H9 (cell line): ENCODE measurements at regions not wholly inside any gene's neighbourhood (a gene's known extent, or its start where the extent isn't known, plus 50 kb on each side); places are given as distances from the start of the nearest gene placed in this dataset.

ENCODE experiments used
- DNase-seq: peaks from one replicate; pipeline ENCODE4 v3.0.0-alpha.2; 2017
- H2AFZ ChIP-seq: one replicate; pipeline ENCODE4 v1.6.1; 2013; ENCODE audit warnings: mild to moderate bottlenecking, low read length, control low read depth, moderate library complexity
- H2AK5ac ChIP-seq: 2 replicates; pipeline ENCODE4 v1.6.1; 2013; ENCODE audit warnings: low read length, control low read depth, mixed read lengths; ENCODE audit not compliant: insufficient read length
- H2BK120ac ChIP-seq: one replicate; pipeline ENCODE4 v1.6.1; 2013; ENCODE audit warnings: low read depth, mild to moderate bottlenecking, low read length, control low read depth, inconsistent platforms; ENCODE audit not compliant: poor library complexity, severe bottlenecking
- H2BK12ac ChIP-seq: 2 replicates; pipeline ENCODE4 v1.6.1; 2013; ENCODE audit warnings: low read length, control low read depth, mixed read lengths, low read depth; ENCODE audit not compliant: insufficient read length
- H2BK15ac ChIP-seq: 2 replicates; pipeline ENCODE4 v1.6.1; 2013; ENCODE audit warnings: low read depth, low read length, control low read depth
- H2BK20ac ChIP-seq: one replicate; pipeline ENCODE4 v1.6.1; 2013; ENCODE audit warnings: low read depth, mild to moderate bottlenecking, low read length, control low read depth, inconsistent platforms; ENCODE audit not compliant: poor library complexity, severe bottlenecking
- H2BK5ac ChIP-seq: 2 replicates; pipeline ENCODE4 v1.6.1; 2013; ENCODE audit warnings: low read length, control low read depth, mixed read lengths; ENCODE audit not compliant: insufficient read length
- H3K14ac ChIP-seq: 2 replicates; pipeline ENCODE4 v1.6.1; 2013; ENCODE audit warnings: low read length, control low read depth; ENCODE audit not compliant: insufficient read depth
- H3K18ac ChIP-seq: 2 replicates; pipeline ENCODE4 v1.6.1; 2013; ENCODE audit warnings: low read depth, mild to moderate bottlenecking, mixed read lengths, low read length, control low read depth; ENCODE audit not compliant: insufficient read length
- H3K23ac ChIP-seq: 2 replicates; pipeline ENCODE4 v1.6.1; 2013; ENCODE audit warnings: low read length, control low read depth, mixed read lengths, low read depth; ENCODE audit not compliant: insufficient read length
- H3K23me2 ChIP-seq: 2 replicates; pipeline ENCODE4 v1.6.1; 2013; ENCODE audit warnings: low read depth, mild to moderate bottlenecking, mixed read lengths, low read length, control low read depth; ENCODE audit not compliant: insufficient read length, poor library complexity, severe bottlenecking
- H3K27ac ChIP-seq: 2 replicates; pipeline ENCODE4 v1.5.1; 2013; ENCODE audit warnings: low read length, control low read depth, mixed read lengths, low read depth; ENCODE audit not compliant: insufficient read length
- H3K27me3 ChIP-seq: 2 replicates; pipeline ENCODE4 v1.6.1; 2013; ENCODE audit warnings: low read length, control low read depth, inconsistent platforms; ENCODE audit not compliant: insufficient read depth
- H3K4ac ChIP-seq: 2 replicates; pipeline ENCODE4 v1.6.1; 2013; ENCODE audit warnings: low read depth, mild to moderate bottlenecking, control low read depth, inconsistent platforms, low read length, moderate library complexity
- H3K4me1 ChIP-seq: 2 replicates; pipeline ENCODE4 v1.6.1; 2013; ENCODE audit warnings: low read length, control low read depth, inconsistent platforms; ENCODE audit not compliant: insufficient read depth
- H3K4me2 ChIP-seq: 2 replicates; pipeline ENCODE4 v1.6.1; 2013; ENCODE audit warnings: low read length, control low read depth, mixed read lengths; ENCODE audit not compliant: insufficient read length, insufficient read depth
- H3K56ac ChIP-seq: 2 replicates; pipeline ENCODE4 v1.6.1; 2013; ENCODE audit warnings: low read depth, mild to moderate bottlenecking, mixed read lengths, low read length, control low read depth; ENCODE audit not compliant: insufficient read length
- H3K79me1 ChIP-seq: 2 replicates; pipeline ENCODE4 v1.6.1; 2013; ENCODE audit warnings: low read depth, mild to moderate bottlenecking, moderate library complexity, low read length, control low read depth, inconsistent platforms; ENCODE audit not compliant: insufficient read depth, poor library complexity, severe bottlenecking
- H3K79me2 ChIP-seq: 2 replicates; pipeline ENCODE4 v1.6.1; 2013; ENCODE audit warnings: low read length, control low read depth, inconsistent platforms; ENCODE audit not compliant: insufficient read depth
- H3K9ac ChIP-seq: 2 replicates; pipeline ENCODE4 v1.6.1; 2013; ENCODE audit warnings: low read length, control low read depth, mixed read lengths; ENCODE audit not compliant: insufficient read length; ENCODE audit errors: extremely low read depth
- H3K9me3 ChIP-seq: one replicate; pipeline ENCODE4 v1.6.1; 2013; ENCODE audit warnings: low read depth, low read length, inconsistent platforms; ENCODE audit not compliant: control insufficient read depth
- H3T11ph ChIP-seq: one replicate; pipeline ENCODE4 v1.6.1; 2013; ENCODE audit warnings: mild to moderate bottlenecking, low read length, control low read depth, inconsistent platforms
- H4K20me1 ChIP-seq: one replicate; pipeline ENCODE4 v1.6.1; 2013; ENCODE audit not compliant: control insufficient read depth, insufficient read length, insufficient read depth
- H4K5ac ChIP-seq: 2 replicates; pipeline ENCODE4 v1.6.1; 2013; ENCODE audit warnings: low read depth, mild to moderate bottlenecking, mixed read lengths, low read length, control low read depth; ENCODE audit not compliant: insufficient read length
- H4K8ac ChIP-seq: replicated peaks from 2 replicates; pipeline ENCODE4 v1.6.1; 2013; ENCODE audit warnings: low read length, control low read depth, mixed read lengths, low read depth; ENCODE audit not compliant: insufficient read length
- H4K91ac ChIP-seq: 2 replicates; pipeline ENCODE4 v1.6.1; 2013; ENCODE audit warnings: low read depth, mild to moderate bottlenecking, moderate library complexity, mixed read lengths, low read length, control low read depth; ENCODE audit not compliant: insufficient read length
- H3K27ac Mint-ChIP-seq, 3 experiments: 2 replicates in 2 of 3; 3 replicates in 1 of 3; pipeline ENCODE4 v1.8.0; 2020 to 2021; ENCODE audit warnings: mixed read lengths in 3 of 3, mild to moderate bottlenecking in 1 of 3, moderate library complexity in 1 of 3
- H3K27me3 Mint-ChIP-seq: 2 replicates; pipeline ENCODE4 v1.8.0; 2021; ENCODE audit warnings: low read depth, mild to moderate bottlenecking, moderate library complexity, mixed read lengths
- H3K36me3 Mint-ChIP-seq, 3 experiments: 2 replicates in 2 of 3; 3 replicates in 1 of 3; pipeline ENCODE4 v1.8.0; 2020 to 2021; ENCODE audit warnings: low read depth in 3 of 3, mixed read lengths in 3 of 3; ENCODE audit not compliant: insufficient read depth in 1 of 3
- H3K4me1 Mint-ChIP-seq, 2 experiments: 2 replicates each; pipeline ENCODE4 v1.8.0; 2020; ENCODE audit warnings: mixed read lengths in 2 of 2
- H3K4me3 Mint-ChIP-seq, 2 experiments: 2 replicates in 1 of 2; 3 replicates in 1 of 2; pipeline ENCODE4 v1.8.0; 2020 to 2021; ENCODE audit warnings: mild to moderate bottlenecking in 2 of 2, mixed read lengths in 2 of 2, moderate library complexity in 1 of 2
- H3K9me3 Mint-ChIP-seq, 2 experiments: 2 replicates in 1 of 2; 3 replicates in 1 of 2; pipeline ENCODE4 v1.8.0; 2020; ENCODE audit warnings: mild to moderate bottlenecking in 2 of 2, mixed read lengths in 2 of 2, moderate library complexity in 1 of 2
- WGBS: extraction: QIAGEN DNeasy Blood & Tissue Kit; methylation state at CpG from one replicate; pipeline ENCODE4 v1.1.7; 2013; ENCODE audit warnings: missing lambda C conversion rate, low lambda C conversion rate, mixed read lengths; ENCODE audit not compliant: insufficient read length; ENCODE audit errors: extremely low coverage; 5-methylcytosine and 5-hydroxymethylcytosine counted together
- TF ChIP-seq, protein P1 (sequence below): fragments of 200-600 bp; sonication (generic); conservative IDR thresholded peaks from 3 replicates; pipeline ENCODE4 v1.8.0; 2021; ENCODE audit warnings: antibody characterized with exemption, mild to moderate bottlenecking

DNA sequence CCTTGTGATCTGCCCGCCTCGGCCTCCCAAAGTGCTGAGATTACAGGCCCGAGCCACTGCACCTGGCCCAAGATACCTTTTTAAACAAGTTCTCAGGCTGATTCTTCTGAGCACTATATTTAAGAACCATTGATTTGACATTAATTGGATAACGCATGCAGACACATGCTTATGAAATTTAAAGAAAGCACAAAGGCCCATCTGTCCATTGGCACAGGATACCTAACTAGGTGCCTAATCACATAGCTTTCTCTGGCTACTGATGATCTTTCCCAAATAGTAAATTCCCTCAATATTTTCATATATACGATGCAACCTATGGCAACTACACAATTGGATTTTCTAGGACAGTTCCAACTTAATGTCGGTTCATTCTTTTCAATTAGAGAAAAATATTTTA, 62.5 kb upstream of the STAM2 start:
- Histone ChIP-seq H2BK15ac (no peak overlapping the region), H2AK5ac (no peak overlapping the region), H2BK120ac (no peak overlapping the region), H3K56ac (no peak overlapping the region), H3T11ph (no peak overlapping the region), H2AFZ (no peak overlapping the region), H3K4me2 (no peak overlapping the region), H3K23me2 (no peaks in the 10 kb centered on the region), H3K14ac (no peak overlapping the region), H3K79me2 (no peaks in the 10 kb centered on the region), H4K20me1 (no peaks in the 10 kb centered on the region), H3K23ac (no peak overlapping the region), H3K79me1 (no peaks in the 10 kb centered on the region), H3K9me3 (no peaks in the 10 kb centered on the region), H3K9ac (no peak overlapping the region), H3K4ac (no peak overlapping the region), H2BK12ac (no peak overlapping the region), H4K8ac (no peak overlapping the region), H3K27ac (no peak overlapping the region), H3K27me3 (no peaks in the 10 kb centered on the region), H3K18ac (no peak overlapping the region), H3K4me1 (no peaks in the 10 kb centered on the region), H2BK20ac (no peak overlapping the region), H4K91ac (no peak overlapping the region), H2BK5ac (no peak overlapping the region), H4K5ac (no peak overlapping the region)
- Mint-ChIP-seq H3K4me3 (no peak overlapping the region), H3K27me3 (no peaks in the 10 kb centered on the region), H3K4me1 (no peaks in the 10 kb centered on the region; a peak in 1 of 4 replicates), H3K27ac (no peak overlapping the region), H3K9me3 (peaks cover 9 to 10% of the 10 kb centered on the region in 2 experiments; a peak in 3 of 5 replicates), H3K36me3 (peaks cover 2 to 8% (median 2%) of the 10 kb centered on the region in 3 experiments; a peak in 4 of 7 replicates)
- DNase-seq, result no peak
- TF ChIP-seq, protein P1, sequence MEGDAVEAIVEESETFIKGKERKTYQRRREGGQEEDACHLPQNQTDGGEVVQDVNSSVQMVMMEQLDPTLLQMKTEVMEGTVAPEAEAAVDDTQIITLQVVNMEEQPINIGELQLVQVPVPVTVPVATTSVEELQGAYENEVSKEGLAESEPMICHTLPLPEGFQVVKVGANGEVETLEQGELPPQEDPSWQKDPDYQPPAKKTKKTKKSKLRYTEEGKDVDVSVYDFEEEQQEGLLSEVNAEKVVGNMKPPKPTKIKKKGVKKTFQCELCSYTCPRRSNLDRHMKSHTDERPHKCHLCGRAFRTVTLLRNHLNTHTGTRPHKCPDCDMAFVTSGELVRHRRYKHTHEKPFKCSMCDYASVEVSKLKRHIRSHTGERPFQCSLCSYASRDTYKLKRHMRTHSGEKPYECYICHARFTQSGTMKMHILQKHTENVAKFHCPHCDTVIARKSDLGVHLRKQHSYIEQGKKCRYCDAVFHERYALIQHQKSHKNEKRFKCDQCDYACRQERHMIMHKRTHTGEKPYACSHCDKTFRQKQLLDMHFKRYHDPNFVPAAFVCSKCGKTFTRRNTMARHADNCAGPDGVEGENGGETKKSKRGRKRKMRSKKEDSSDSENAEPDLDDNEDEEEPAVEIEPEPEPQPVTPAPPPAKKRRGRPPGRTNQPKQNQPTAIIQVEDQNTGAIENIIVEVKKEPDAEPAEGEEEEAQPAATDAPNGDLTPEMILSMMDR, result no peak
- WGBS, result no CpG with 5 or more reads among the region's 6 CpGs
